Spleen (tissue), 7 donors: ENCODE measurements at regions not wholly inside any gene's neighbourhood (a gene's known extent, or its start where the extent isn't known, plus 50 kb on each side); places are given as distances from the start of the nearest gene placed in this dataset.

Source experiments
- POLR2A ChIP-seq, 3 donors: fragments of 450-650 bp; IDR thresholded peaks; one replicate each; pipeline ENCODE4 v1.5.1; 2017; ENCODE audit warnings: antibody characterized with exemption in 3 of 3, mild to moderate bottlenecking in 1 of 3
- TF ChIP-seq, protein P1 (sequence below), 11 experiments: fragments of 200-600 bp in 7 of 11; fragments of 450-650 bp in 4 of 11; sonication (generic) in 4 of 11; IDR thresholded peaks in 8 of 11; conservative IDR thresholded peaks in 3 of 11; 1 replicate in 7 of 11; 2 replicates in 4 of 11; pipeline versions ENCODE4 v1.4.0 to v1.8.0; 2016 to 2021; ENCODE audit warnings: antibody characterized with exemption in 11 of 11, inconsistent platforms in 4 of 11, mild to moderate bottlenecking in 1 of 11
- donor health status: DM: no; HTN: no; CAD: no; lungs with moderate emphysema.
- donor health status: DM: no; HTN: no; CAD: no.
- donor health status: DM: no; HTN: no; CAD: no.

DNA sequence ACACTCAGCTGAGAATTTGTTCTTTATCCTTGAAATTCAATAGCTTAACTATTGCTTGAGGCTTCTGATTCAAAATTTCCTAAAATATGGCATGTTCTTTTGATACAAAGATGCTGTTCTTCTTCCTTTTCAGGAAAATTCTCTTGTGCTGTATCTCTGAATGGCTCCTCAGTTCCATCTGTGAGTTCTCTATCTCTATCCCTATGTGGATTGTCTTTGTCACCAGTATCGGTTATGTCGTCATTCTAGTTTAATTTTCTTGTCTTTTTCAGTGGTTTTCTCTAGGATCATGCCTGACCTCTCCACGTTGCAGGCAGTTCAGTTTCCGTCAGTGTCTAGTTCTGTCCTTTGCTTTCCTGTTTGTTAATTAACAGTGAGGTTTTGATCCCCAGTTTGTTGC is 104.6 kb upstream of the GJB6 start:
- TF ChIP-seq, protein P1, sequence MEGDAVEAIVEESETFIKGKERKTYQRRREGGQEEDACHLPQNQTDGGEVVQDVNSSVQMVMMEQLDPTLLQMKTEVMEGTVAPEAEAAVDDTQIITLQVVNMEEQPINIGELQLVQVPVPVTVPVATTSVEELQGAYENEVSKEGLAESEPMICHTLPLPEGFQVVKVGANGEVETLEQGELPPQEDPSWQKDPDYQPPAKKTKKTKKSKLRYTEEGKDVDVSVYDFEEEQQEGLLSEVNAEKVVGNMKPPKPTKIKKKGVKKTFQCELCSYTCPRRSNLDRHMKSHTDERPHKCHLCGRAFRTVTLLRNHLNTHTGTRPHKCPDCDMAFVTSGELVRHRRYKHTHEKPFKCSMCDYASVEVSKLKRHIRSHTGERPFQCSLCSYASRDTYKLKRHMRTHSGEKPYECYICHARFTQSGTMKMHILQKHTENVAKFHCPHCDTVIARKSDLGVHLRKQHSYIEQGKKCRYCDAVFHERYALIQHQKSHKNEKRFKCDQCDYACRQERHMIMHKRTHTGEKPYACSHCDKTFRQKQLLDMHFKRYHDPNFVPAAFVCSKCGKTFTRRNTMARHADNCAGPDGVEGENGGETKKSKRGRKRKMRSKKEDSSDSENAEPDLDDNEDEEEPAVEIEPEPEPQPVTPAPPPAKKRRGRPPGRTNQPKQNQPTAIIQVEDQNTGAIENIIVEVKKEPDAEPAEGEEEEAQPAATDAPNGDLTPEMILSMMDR (IDR thresholded peaks at IDR 0.05 in 8 of 11, conservative IDR thresholded peaks at IDR 0.05 in 3 of 11), result no peak
- no peak for TF ChIP-seq POLR2A (IDR thresholded peaks at IDR 0.05)
